ENCODE measurements at regions not wholly inside any gene's neighbourhood (a gene's known extent, or its start where the extent isn't known, plus 50 kb on each side); places are given as distances from the start of the nearest gene placed in this dataset.
"Not testable (repeated sequence)": the region's sequence is repeated elsewhere in the genome, so short reads cannot be mapped to it uniquely, and the experiment has no call there.

DNA sequence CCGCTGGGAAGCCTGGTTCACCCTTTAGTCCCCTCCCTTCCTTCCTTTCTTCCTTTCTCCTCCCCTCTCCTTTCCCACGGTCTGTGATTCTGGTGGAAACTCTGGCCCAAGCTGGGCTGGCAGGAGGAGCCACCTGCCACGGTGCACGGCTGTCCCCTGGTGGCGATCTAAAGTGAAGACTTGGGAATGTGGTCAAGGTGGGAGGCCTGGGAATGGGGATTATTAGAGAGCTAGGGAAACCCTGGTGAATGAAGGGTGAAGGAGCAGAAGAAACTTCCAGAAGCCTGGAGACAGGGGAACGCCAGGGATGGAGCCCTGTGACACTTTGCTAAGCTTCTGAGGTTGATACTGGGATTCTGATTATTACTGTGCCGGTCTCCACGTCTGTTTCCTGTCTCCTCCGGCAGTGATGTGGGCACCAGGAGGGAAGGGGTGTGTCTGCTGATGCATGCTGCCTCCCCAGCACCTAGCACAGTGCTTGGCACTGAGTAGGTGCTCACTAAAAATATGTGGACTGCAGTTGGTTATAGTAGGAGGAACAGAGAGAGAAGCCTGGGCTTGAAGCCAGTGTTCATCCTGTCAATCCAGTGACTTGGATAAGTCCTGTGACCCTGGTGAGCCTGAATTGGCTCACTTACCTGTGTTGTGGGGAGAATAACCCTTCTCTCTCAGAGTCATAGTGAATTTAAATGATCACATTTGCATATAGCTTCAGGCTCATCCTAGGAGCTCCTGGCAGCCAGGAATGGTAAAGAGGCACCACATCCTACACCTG, 71.2 kb upstream of the NBPF3 start:
- no peaks in the 10 kb centered on the region for H3K9me3 ChIP-seq (ENCODE audit: control insufficient read depth in 2 of 2, insufficient read depth in 1 of 2, low read length in 1 of 2)
- peak in 4 of 9 donors; percentile 40 to 64 (median 54) for DNase-seq (ENCODE audit: low read depth in 6 of 9, low spot score in 9 of 9)
- H3K4me1 ChIP-seq (ENCODE audit: control insufficient read depth in 2 of 2, insufficient read depth in 2 of 2, low read length in 2 of 2): no peaks in the 10 kb centered on the region
- no peak overlapping the region for H3K27ac ChIP-seq (ENCODE audit: low read depth in 1 of 2, low read length in 1 of 2)
- H3K4me3 ChIP-seq (ENCODE audit: low read length in 2 of 2): no peak overlapping the region
- no peaks in the 10 kb centered on the region for H3K27me3 ChIP-seq (ENCODE audit: control insufficient read depth in 2 of 2, insufficient read depth in 1 of 2, low read length in 1 of 2)
- WGBS: 20% methylated on average over 9 of the region's 9 CpGs
- no peaks in the 10 kb centered on the region for H3K36me3 ChIP-seq (ENCODE audit: control insufficient read depth in 2 of 2, insufficient read depth in 2 of 2, low read length in 1 of 2)

DNA sequence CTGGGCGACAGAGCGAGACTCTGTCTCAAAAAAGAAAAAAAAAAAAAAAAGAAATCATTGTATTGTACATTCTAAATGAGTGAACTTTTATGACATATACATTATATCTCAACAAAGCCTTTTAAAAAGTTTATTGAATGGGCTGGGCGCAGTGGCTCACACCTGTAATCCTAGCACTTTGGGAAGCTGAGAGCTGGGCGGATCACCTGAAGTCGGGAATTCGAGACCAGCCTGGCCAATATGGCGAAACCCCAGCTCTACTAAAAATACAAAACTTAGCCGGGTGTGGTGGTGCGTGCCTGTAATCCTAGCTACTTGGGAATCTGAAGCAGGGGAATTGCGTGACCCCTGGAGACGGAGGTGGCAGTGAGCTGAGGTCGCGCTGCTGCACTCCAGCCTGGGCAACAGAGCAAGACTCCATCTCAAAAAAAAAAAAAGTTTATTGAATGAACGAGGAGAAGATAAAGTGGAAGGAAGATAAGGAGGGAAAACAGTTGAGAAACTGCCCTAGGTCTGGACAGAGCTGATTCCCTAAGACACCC, 71.9 kb upstream of the NBPF3 start:
- H3K9me3 ChIP-seq (ENCODE audit: control insufficient read depth in 2 of 2, insufficient read depth in 1 of 2, low read length in 1 of 2); H3K4me3 ChIP-seq (ENCODE audit: low read length in 2 of 2); H3K27ac ChIP-seq (ENCODE audit: low read depth in 1 of 2, low read length in 1 of 2); DNase-seq (ENCODE audit: low read depth in 6 of 9, low spot score in 9 of 9); H3K36me3 ChIP-seq (ENCODE audit: control insufficient read depth in 2 of 2, insufficient read depth in 2 of 2, low read length in 1 of 2); H3K4me1 ChIP-seq (ENCODE audit: control insufficient read depth in 2 of 2, insufficient read depth in 2 of 2, low read length in 2 of 2); H3K27me3 ChIP-seq (ENCODE audit: control insufficient read depth in 2 of 2, insufficient read depth in 1 of 2, low read length in 1 of 2): not testable (repeated sequence)
- 70% methylated on average over 14 of the region's 14 CpGs for WGBS

DNA sequence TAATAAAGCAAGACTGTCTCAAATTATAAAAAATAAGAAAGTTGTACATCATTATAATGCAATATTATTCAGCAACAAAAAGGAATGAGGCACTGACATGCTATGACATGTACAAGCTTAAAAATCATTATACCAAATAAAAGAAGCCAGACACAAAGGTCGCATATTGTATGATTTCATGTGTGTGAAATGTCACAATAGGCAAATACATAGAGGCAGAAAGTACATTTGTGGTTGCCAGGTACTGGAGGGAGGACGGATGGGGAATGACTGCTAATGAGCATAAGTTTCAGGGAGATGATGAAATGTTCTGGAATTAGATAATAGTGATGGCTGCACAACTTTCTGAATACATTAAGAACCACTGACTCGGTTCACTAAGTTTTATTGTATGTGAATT, 73.6 kb upstream of the NBPF3 start:
- Histone ChIP-seq H3K27me3 (ENCODE audit: control insufficient read depth in 2 of 2, insufficient read depth in 1 of 2, low read length in 1 of 2) (no peaks in the 10 kb centered on the region), H3K4me1 (ENCODE audit: control insufficient read depth in 2 of 2, insufficient read depth in 2 of 2, low read length in 2 of 2) (no peaks in the 10 kb centered on the region), H3K27ac (ENCODE audit: low read depth in 1 of 2, low read length in 1 of 2) (no peak overlapping the region), H3K36me3 (ENCODE audit: control insufficient read depth in 2 of 2, insufficient read depth in 2 of 2, low read length in 1 of 2) (no peaks in the 10 kb centered on the region), H3K4me3 (ENCODE audit: low read length in 2 of 2) (no peak overlapping the region), H3K9me3 (ENCODE audit: control insufficient read depth in 2 of 2, insufficient read depth in 1 of 2, low read length in 1 of 2) (no peaks in the 10 kb centered on the region)
- WGBS: 92% methylated on average over 3 of the region's 3 CpGs
- no peak for DNase-seq (ENCODE audit: low read depth in 6 of 9, low spot score in 9 of 9)

GRCh38 chr1:21365036-21365435, 74.8 kb upstream of the ECE1 start:
- DNase-seq (ENCODE audit: low read depth in 6 of 9, low spot score in 9 of 9): no peak
- Histone ChIP-seq H3K4me1 (ENCODE audit: control insufficient read depth in 2 of 2, insufficient read depth in 2 of 2, low read length in 2 of 2) (no peaks in the 10 kb centered on the region), H3K9me3 (ENCODE audit: control insufficient read depth in 2 of 2, insufficient read depth in 1 of 2, low read length in 1 of 2) (no peaks in the 10 kb centered on the region), H3K27me3 (ENCODE audit: control insufficient read depth in 2 of 2, insufficient read depth in 1 of 2, low read length in 1 of 2) (no peaks in the 10 kb centered on the region), H3K36me3 (ENCODE audit: control insufficient read depth in 2 of 2, insufficient read depth in 2 of 2, low read length in 1 of 2) (no peaks in the 10 kb centered on the region), H3K4me3 (ENCODE audit: low read length in 2 of 2) (no peak overlapping the region), H3K27ac (ENCODE audit: low read depth in 1 of 2, low read length in 1 of 2) (no peak overlapping the region)

DNA sequence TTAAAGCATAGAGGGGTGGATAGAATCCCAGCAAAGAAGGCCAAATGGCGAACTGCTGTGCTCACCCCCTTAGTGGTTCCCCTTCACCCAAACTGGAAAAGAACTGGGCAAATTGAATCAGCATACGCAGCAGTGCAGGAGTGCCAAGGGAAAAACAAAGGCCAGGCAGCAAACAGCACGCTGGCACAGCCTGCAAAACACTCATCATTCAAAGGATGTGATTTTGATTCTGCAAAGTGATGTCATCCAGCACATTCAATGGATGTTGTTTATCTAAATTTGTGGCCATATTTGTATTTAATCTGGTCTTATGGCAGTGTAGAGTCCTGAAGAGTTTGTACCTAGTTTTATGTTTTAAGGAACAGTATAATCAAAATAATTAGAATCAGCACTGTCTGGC, 71.8 kb upstream of the ECE1 start:
- Histone ChIP-seq H3K4me3 (ENCODE audit: low read length in 2 of 2) (no peak overlapping the region), H3K27me3 (ENCODE audit: control insufficient read depth in 2 of 2, insufficient read depth in 1 of 2, low read length in 1 of 2) (no peaks in the 10 kb centered on the region), H3K27ac (ENCODE audit: low read depth in 1 of 2, low read length in 1 of 2) (no peak overlapping the region), H3K36me3 (ENCODE audit: control insufficient read depth in 2 of 2, insufficient read depth in 2 of 2, low read length in 1 of 2) (no peaks in the 10 kb centered on the region), H3K9me3 (ENCODE audit: control insufficient read depth in 2 of 2, insufficient read depth in 1 of 2, low read length in 1 of 2) (no peaks in the 10 kb centered on the region), H3K4me1 (ENCODE audit: control insufficient read depth in 2 of 2, insufficient read depth in 2 of 2, low read length in 2 of 2) (no peaks in the 10 kb centered on the region)
- 99% methylated on average over 3 of the region's 3 CpGs for WGBS
- no peak for DNase-seq (ENCODE audit: low read depth in 6 of 9, low spot score in 9 of 9)

- no peaks in the 10 kb centered on the region for H3K9me3 ChIP-seq (ENCODE audit: control insufficient read depth in 2 of 2, insufficient read depth in 1 of 2, low read length in 1 of 2)
- H3K27ac ChIP-seq (ENCODE audit: low read depth in 1 of 2, low read length in 1 of 2): no peak overlapping the region
- H3K36me3 ChIP-seq (ENCODE audit: control insufficient read depth in 2 of 2, insufficient read depth in 2 of 2, low read length in 1 of 2): no peaks in the 10 kb centered on the region
- DNase-seq (ENCODE audit: low read depth in 6 of 9, low spot score in 9 of 9): no peak
- no peak overlapping the region for H3K4me3 ChIP-seq (ENCODE audit: low read length in 2 of 2)
- 95% methylated on average over 5 of the region's 5 CpGs for WGBS
- no peaks in the 10 kb centered on the region for H3K4me1 ChIP-seq (ENCODE audit: control insufficient read depth in 2 of 2, insufficient read depth in 2 of 2, low read length in 2 of 2)
- H3K27me3 ChIP-seq (ENCODE audit: control insufficient read depth in 2 of 2, insufficient read depth in 1 of 2, low read length in 1 of 2): no peaks in the 10 kb centered on the region
Observed at GRCh38 chr1:21361506-21361905, 71.2 kb upstream of the ECE1 start.

DNA sequence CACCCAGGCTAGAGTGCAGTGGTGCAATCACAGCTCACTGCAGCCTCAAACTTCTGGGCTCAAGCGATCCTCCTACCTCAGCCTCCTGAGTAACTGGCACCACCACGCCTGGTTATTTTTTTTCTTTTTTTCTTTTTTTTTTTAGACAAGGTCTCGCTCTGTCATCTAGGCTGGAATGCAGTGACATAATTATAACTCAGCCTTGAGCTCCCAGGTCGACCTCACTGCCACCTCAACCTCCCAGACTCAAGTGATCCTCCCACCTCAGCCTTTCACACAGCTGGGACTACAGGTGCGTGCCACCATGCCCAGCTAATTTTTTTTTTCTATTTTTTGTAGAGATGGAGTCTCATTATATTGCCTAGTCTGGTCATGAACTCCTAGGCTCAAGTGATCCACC, 66.9 kb upstream of the ECE1 start:
- no peak overlapping the region for H3K4me3 ChIP-seq (ENCODE audit: low read length in 2 of 2)
- no peak for DNase-seq (ENCODE audit: low read depth in 6 of 9, low spot score in 9 of 9)
- H3K4me1 ChIP-seq (ENCODE audit: control insufficient read depth in 2 of 2, insufficient read depth in 2 of 2, low read length in 2 of 2): no peaks in the 10 kb centered on the region
- 75% methylated on average over 5 of the region's 5 CpGs for WGBS
- no peaks in the 10 kb centered on the region for H3K36me3 ChIP-seq (ENCODE audit: control insufficient read depth in 2 of 2, insufficient read depth in 2 of 2, low read length in 1 of 2)
- H3K9me3 ChIP-seq (ENCODE audit: control insufficient read depth in 2 of 2, insufficient read depth in 1 of 2, low read length in 1 of 2): no peaks in the 10 kb centered on the region
- no peak overlapping the region for H3K27ac ChIP-seq (ENCODE audit: low read depth in 1 of 2, low read length in 1 of 2)
- H3K27me3 ChIP-seq (ENCODE audit: control insufficient read depth in 2 of 2, insufficient read depth in 1 of 2, low read length in 1 of 2): peaks cover 0 to under 1% of the 10 kb centered on the region in 2 donors

DNA sequence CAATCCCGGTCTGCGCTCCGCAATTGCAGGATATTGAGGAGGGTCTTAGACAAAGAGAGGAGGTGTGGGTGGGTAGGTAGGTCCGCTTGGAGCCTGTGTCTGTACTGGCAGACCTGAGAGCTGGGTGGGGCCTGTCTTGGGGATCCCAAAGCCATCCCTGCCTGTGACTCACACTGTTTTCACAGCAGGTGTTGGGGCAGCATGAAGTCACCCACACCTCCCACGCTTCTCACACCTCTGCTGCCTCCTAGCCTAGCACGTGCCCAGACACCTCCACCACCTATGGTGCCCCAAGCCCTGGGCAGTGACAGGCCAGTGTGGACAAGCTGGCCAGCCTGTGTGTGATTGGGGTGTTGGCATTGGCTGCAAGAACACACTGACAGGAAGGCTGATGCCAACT, 65.7 kb upstream of the ECE1 start:
- no peaks in the 10 kb centered on the region for H3K4me1 ChIP-seq (ENCODE audit: control insufficient read depth in 2 of 2, insufficient read depth in 2 of 2, low read length in 2 of 2)
- no peak overlapping the region for H3K27ac ChIP-seq (ENCODE audit: low read depth in 1 of 2, low read length in 1 of 2)
- H3K36me3 ChIP-seq (ENCODE audit: control insufficient read depth in 2 of 2, insufficient read depth in 2 of 2, low read length in 1 of 2): no peaks in the 10 kb centered on the region
- H3K27me3 ChIP-seq (ENCODE audit: control insufficient read depth in 2 of 2, insufficient read depth in 1 of 2, low read length in 1 of 2): peaks cover 0 to 2% of the 10 kb centered on the region in 2 donors
- no peaks in the 10 kb centered on the region for H3K9me3 ChIP-seq (ENCODE audit: control insufficient read depth in 2 of 2, insufficient read depth in 1 of 2, low read length in 1 of 2)
- 86% methylated on average over 6 of the region's 6 CpGs for WGBS
- no peak for DNase-seq (ENCODE audit: low read depth in 6 of 9, low spot score in 9 of 9)
- H3K4me3 ChIP-seq (ENCODE audit: low read length in 2 of 2): no peak overlapping the region

DNA sequence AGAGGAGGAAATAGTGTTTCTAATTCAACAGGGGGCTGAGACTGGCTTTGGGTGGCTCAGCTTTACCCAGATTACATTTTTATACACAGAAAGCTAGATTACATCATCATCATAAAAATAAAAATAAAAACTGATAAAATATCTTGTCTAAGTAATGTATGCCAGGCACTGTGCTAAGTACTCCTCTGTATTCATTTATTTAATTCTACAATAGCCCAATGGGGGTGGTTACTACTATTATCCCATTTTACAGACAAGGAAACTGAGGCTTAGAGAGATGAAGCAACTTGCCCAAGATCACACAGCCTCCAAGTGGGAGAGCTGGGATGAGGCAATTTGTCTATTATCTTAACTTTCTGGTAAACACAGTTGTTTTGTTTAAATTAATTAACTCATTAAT, 62.3 kb upstream of the ECE1 start:
- H3K4me3 ChIP-seq (ENCODE audit: low read length in 2 of 2): no peak overlapping the region
- peaks cover 0 to 2% of the 10 kb centered on the region in 2 donors for H3K27me3 ChIP-seq (ENCODE audit: control insufficient read depth in 2 of 2, insufficient read depth in 1 of 2, low read length in 1 of 2)
- no peaks in the 10 kb centered on the region for H3K36me3 ChIP-seq (ENCODE audit: control insufficient read depth in 2 of 2, insufficient read depth in 2 of 2, low read length in 1 of 2)
- no peak overlapping the region for H3K27ac ChIP-seq (ENCODE audit: low read depth in 1 of 2, low read length in 1 of 2)
- no peaks in the 10 kb centered on the region for H3K9me3 ChIP-seq (ENCODE audit: control insufficient read depth in 2 of 2, insufficient read depth in 1 of 2, low read length in 1 of 2)
- no peaks in the 10 kb centered on the region for H3K4me1 ChIP-seq (ENCODE audit: control insufficient read depth in 2 of 2, insufficient read depth in 2 of 2, low read length in 2 of 2)
- DNase-seq (ENCODE audit: low read depth in 6 of 9, low spot score in 9 of 9): no peak
